HUES6 (cell line): ENCODE measurements at regions not wholly inside any gene's neighbourhood (a gene's known extent, or its start where the extent isn't known, plus 50 kb on each side); places are given as distances from the start of the nearest gene placed in this dataset.
"Not testable (repeated sequence)": the region's sequence is repeated elsewhere in the genome, so short reads cannot be mapped to it uniquely, and the experiment has no call there.

ENCODE experiments used
- H3K27ac ChIP-seq: 2 replicates; pipeline ENCODE4 v1.7.0; 2013; ENCODE audit warnings: low read depth, mild to moderate bottlenecking, low read length, inconsistent platforms
- H3K27me3 ChIP-seq: 2 replicates; pipeline ENCODE4 v1.6.1; 2013; ENCODE audit warnings: low read length; ENCODE audit not compliant: control insufficient read depth, insufficient read depth
- H3K36me3 ChIP-seq: 2 replicates; pipeline ENCODE4 v1.6.1; 2013; ENCODE audit warnings: low read length; ENCODE audit not compliant: control insufficient read depth, insufficient read depth
- H3K4me1 ChIP-seq: 2 replicates; pipeline ENCODE4 v1.6.1; 2013; ENCODE audit warnings: low read length; ENCODE audit not compliant: control insufficient read depth, insufficient read depth
- H3K4me3 ChIP-seq: 2 replicates; pipeline ENCODE4 v1.5.1; 2013; ENCODE audit warnings: low read depth, low read length
- H3K9ac ChIP-seq: one replicate; pipeline ENCODE4 v1.6.1; 2013; ENCODE audit warnings: mild to moderate bottlenecking, low read length
- H3K9me3 ChIP-seq: 2 replicates; pipeline ENCODE4 v1.6.1; 2013; ENCODE audit warnings: low read depth, low read length; ENCODE audit not compliant: control insufficient read depth, insufficient read depth

- Histone ChIP-seq H3K27me3 (no peaks in the 10 kb centered on the region), H3K4me3 (no peak overlapping the region), H3K4me1 (no peaks in the 10 kb centered on the region), H3K9me3 (peaks cover 4% of the 10 kb centered on the region), H3K36me3 (no peaks in the 10 kb centered on the region), H3K27ac (no peak overlapping the region), H3K9ac (no peak overlapping the region)
Measured at GRCh38 chr2:76149846-76150245, 439.1 kb upstream of the GCFC2 start.

- H3K4me1 ChIP-seq, H3K9ac ChIP-seq, H3K36me3 ChIP-seq, H3K27me3 ChIP-seq, H3K27ac ChIP-seq, H3K4me3 ChIP-seq, H3K9me3 ChIP-seq: not testable (repeated sequence)
Measured at GRCh38 chr2:76139303-76139702, 428.6 kb upstream of the GCFC2 start.

GRCh38 chr2:76128622-76129021 is 417.9 kb upstream of the GCFC2 start:
- Histone ChIP-seq H3K27me3 (no peaks in the 10 kb centered on the region), H3K9ac (no peak overlapping the region), H3K27ac (no peak overlapping the region), H3K4me1 (no peaks in the 10 kb centered on the region), H3K9me3 (no peaks in the 10 kb centered on the region), H3K4me3 (no peak overlapping the region), H3K36me3 (no peaks in the 10 kb centered on the region)

- Histone ChIP-seq H3K27me3 (no peaks in the 10 kb centered on the region), H3K4me3 (no peak overlapping the region), H3K9ac (no peak overlapping the region), H3K4me1 (no peaks in the 10 kb centered on the region), H3K36me3 (no peaks in the 10 kb centered on the region), H3K9me3 (no peaks in the 10 kb centered on the region), H3K27ac (no peak overlapping the region)
Measured at GRCh38 chr2:76120176-76120575, 409.5 kb upstream of the GCFC2 start.

GRCh38 chr2:76089683-76090082 is 379.0 kb upstream of the GCFC2 start:
- Histone ChIP-seq H3K9ac (no peak overlapping the region), H3K4me1 (no peaks in the 10 kb centered on the region), H3K9me3 (no peaks in the 10 kb centered on the region), H3K27me3 (no peaks in the 10 kb centered on the region), H3K4me3 (no peak overlapping the region), H3K27ac (no peak overlapping the region), H3K36me3 (no peaks in the 10 kb centered on the region)

GRCh38 chr2:76083248-76083647 is 372.5 kb upstream of the GCFC2 start:
- no peaks in the 10 kb centered on the region; the same call in 1 of the 2 replicates for H3K4me1 ChIP-seq
- no peaks in the 10 kb centered on the region for H3K36me3 ChIP-seq
- H3K9ac ChIP-seq, result no peak overlapping the region
- no peaks in the 10 kb centered on the region for H3K27me3 ChIP-seq
- no peaks in the 10 kb centered on the region for H3K9me3 ChIP-seq
- no peak overlapping the region for H3K27ac ChIP-seq
- no peak overlapping the region for H3K4me3 ChIP-seq

- H3K9me3 ChIP-seq, result no peaks in the 10 kb centered on the region
Measured at GRCh38 chr2:76082509-76082908, 371.8 kb upstream of the GCFC2 start.

GRCh38 chr2:76080154-76080553 is 369.4 kb upstream of the GCFC2 start:
- no peaks in the 10 kb centered on the region; the same call in 1 of the 2 replicates for H3K4me1 ChIP-seq
- no peak overlapping the region for H3K9ac ChIP-seq
- no peak overlapping the region for H3K4me3 ChIP-seq
- H3K36me3 ChIP-seq, result no peaks in the 10 kb centered on the region
- H3K27ac ChIP-seq, result no peak overlapping the region
- no peaks in the 10 kb centered on the region for H3K27me3 ChIP-seq
- H3K9me3 ChIP-seq, result no peaks in the 10 kb centered on the region

More at GRCh38 chr2:76082509-76082908, 371.8 kb upstream of the GCFC2 start:
- no peak overlapping the region for H3K9ac ChIP-seq
- H3K36me3 ChIP-seq, result no peaks in the 10 kb centered on the region
- H3K27ac ChIP-seq, result no peak overlapping the region
- H3K4me3 ChIP-seq, result no peak overlapping the region
- no peaks in the 10 kb centered on the region; the same call in 1 of the 2 replicates for H3K4me1 ChIP-seq
- no peaks in the 10 kb centered on the region for H3K27me3 ChIP-seq

GRCh38 chr2:76075126-76075525 is 364.4 kb upstream of the GCFC2 start:
- Histone ChIP-seq H3K9ac (no peak overlapping the region), H3K27ac (no peak overlapping the region), H3K36me3 (no peaks in the 10 kb centered on the region), H3K4me3 (no peak overlapping the region), H3K9me3 (no peaks in the 10 kb centered on the region), H3K27me3 (no peaks in the 10 kb centered on the region), H3K4me1 (no peaks in the 10 kb centered on the region)

GRCh38 chr2:76073992-76074604 is 363.4 kb upstream of the GCFC2 start:
- Histone ChIP-seq H3K27ac (no peak overlapping the region), H3K9ac (no peak overlapping the region), H3K4me1 (no peaks in the 10 kb centered on the region), H3K36me3 (no peaks in the 10 kb centered on the region), H3K27me3 (no peaks in the 10 kb centered on the region), H3K4me3 (no peak overlapping the region), H3K9me3 (peaks cover 8% of the 10 kb centered on the region)

- Histone ChIP-seq H3K4me1 (no peaks in the 10 kb centered on the region), H3K36me3 (no peaks in the 10 kb centered on the region), H3K27me3 (no peaks in the 10 kb centered on the region), H3K4me3 (no peak overlapping the region), H3K9me3 (peaks cover 24% of the 10 kb centered on the region), H3K9ac (no peak overlapping the region), H3K27ac (no peak overlapping the region)
Measured at GRCh38 chr2:76050196-76050595, 339.5 kb upstream of the GCFC2 start.

GRCh38 chr2:76044701-76045100 is 334.0 kb upstream of the GCFC2 start:
- Histone ChIP-seq H3K27ac (no peak overlapping the region), H3K9ac (no peak overlapping the region), H3K36me3 (no peaks in the 10 kb centered on the region), H3K4me3 (no peak overlapping the region), H3K4me1 (no peaks in the 10 kb centered on the region), H3K27me3 (no peaks in the 10 kb centered on the region), H3K9me3 (peaks cover 13% of the 10 kb centered on the region)
